ENCODE measurements at regions not wholly inside any gene's neighbourhood (a gene's known extent, or its start where the extent isn't known, plus 50 kb on each side); places are given as distances from the start of the nearest gene placed in this dataset.

DNA sequence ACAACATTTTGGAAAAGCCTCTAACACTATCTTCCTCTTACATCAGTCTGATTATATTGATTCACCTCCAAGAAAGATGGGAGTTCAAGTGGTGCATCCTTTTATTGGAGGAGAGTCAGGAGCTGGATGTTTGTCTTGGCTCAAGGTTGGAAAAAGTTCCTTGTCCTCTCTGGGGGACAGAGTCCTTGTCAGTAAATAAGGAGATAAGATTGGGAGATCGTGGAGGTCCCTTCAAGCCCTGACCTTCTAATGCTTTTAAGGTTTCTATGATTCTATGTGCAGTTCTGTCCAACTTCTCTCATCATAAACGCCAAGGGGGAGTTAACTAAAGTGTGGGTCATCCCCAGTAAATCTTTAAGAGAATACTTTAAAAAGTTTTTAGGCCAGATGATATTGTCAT lies 60.9 kb upstream of the CCBE1 start:
- no peak for DNase-seq (ENCODE audit: low read depth)

- no peak for DNase-seq (ENCODE audit: low read depth)
Observed at GRCh38 chr18:59752666-59753065, 55.4 kb upstream of the CCBE1 start.

DNA sequence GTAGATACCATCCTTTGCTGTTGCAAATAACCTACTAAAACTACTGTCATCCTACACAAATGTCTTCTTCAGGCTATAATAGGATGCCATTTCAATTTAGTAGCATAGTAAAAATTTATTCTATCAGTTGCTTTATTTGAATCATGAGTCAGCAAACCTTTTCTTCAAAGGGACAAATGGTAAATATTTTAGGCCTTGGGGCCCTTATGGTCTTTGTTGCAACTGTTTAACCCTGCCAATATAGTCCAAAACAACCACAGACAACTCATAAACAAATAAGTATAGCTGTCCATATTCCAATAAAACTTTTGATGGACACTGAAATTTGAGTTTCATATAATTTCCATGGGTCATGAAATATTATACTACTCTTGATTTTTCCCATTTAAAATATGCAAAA lies 54.0 kb upstream of the CCBE1 start:
- DNase-seq (ENCODE audit: low read depth), result no peak

DNA sequence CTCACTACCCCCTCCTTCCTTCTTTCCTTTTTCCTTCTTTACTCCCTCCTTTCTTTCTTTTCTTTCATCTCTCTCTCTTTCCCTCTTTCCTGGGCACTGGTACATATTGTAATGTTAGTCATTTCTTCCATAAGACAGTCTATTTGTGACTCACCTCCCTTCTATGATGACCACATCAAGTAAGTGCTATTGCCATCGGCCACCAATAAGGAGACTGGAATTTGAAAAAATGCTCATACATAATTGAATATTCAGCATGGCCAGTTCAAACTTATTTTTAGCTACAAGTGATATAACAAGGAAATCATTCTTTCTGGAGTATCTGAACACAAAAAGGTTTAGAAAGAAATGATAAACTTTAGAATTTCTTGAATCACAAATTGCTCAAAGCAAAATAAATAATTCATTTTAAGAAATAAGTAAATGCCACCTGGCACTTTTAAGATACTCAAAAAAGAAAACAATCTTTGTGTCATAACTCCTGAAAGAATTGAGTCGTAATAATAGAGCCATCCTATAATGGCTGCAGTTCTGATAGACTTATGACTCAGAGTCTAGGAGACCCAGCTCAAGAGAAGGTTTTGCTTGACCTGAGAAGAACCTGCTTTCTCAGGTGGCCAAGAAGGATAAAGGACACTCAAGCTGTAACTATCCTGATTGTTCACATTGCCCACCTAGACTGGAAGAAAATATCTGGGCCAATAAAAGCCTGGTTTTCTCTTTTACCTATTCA lies 51.6 kb upstream of the CCBE1 start:
- DNase-seq (ENCODE audit: low read depth), result no peak
